ENCODE measurements at regions not wholly inside any gene's neighbourhood (a gene's known extent, or its start where the extent isn't known, plus 50 kb on each side); places are given as distances from the start of the nearest gene placed in this dataset.

GRCh38 chr10:61285749-61286148 is 167.4 kb downstream of the TMEM26 start:
- Histone ChIP-seq H3K4me3 (replicated peaks in 1 of 4; ENCODE audit: control extremely low read depth in 1 of 4, insufficient read depth in 1 of 4, low read depth in 3 of 4, low read length in 4 of 4) (no peak overlapping the region), H2AFZ (ENCODE audit: low read length) (no peak overlapping the region), H3K4me2 (ENCODE audit: extremely low read depth, insufficient read depth, low read length) (no peak overlapping the region), H3K27me3 (ENCODE audit: control insufficient read depth, insufficient read depth, low read length) (no peaks in the 10 kb centered on the region), H3K36me3 (ENCODE audit: control insufficient read depth, insufficient read depth, low read length) (no peaks in the 10 kb centered on the region), H3K9ac (ENCODE audit: insufficient read depth, low read length) (no peak overlapping the region), H4K20me1 (ENCODE audit: control insufficient read depth, extremely low read depth, insufficient read depth, low read length) (no peaks in the 10 kb centered on the region), H3K79me2 (ENCODE audit: control insufficient read depth, insufficient read depth, low read length) (no peaks in the 10 kb centered on the region), H3K9me3 (ENCODE audit: control insufficient read depth, insufficient read depth, low read depth, low read length) (no peaks in the 10 kb centered on the region), H3K4me1 (ENCODE audit: control insufficient read depth, extremely low read depth, insufficient read depth, low read length) (peaks cover 3% of the 10 kb centered on the region), H3K27ac (ENCODE audit: insufficient read depth, low read length) (no peak overlapping the region)
- no peak for TF ChIP-seq EZH2 (IDR thresholded peaks at IDR 0.05; ENCODE audit: low read length, missing control alignments)
- TF ChIP-seq CTCF (conservative IDR thresholded peaks at IDR 0.05 in 1 of 2, IDR thresholded peaks at IDR 0.05 in 1 of 2; ENCODE audit: low read depth in 1 of 2, low read length in 2 of 2): no peak
- peak; percentile 36 to 45 for DNase-seq (ENCODE audit: low read depth in 2 of 2)

GRCh38 chr10:61284222-61284890 is 168.8 kb downstream of the TMEM26 start:
- TF ChIP-seq EZH2 (IDR thresholded peaks at IDR 0.05; ENCODE audit: low read length, missing control alignments): no peak
- peak; percentile 42 to 64 for TF ChIP-seq CTCF (conservative IDR thresholded peaks at IDR 0.05 in 1 of 2, IDR thresholded peaks at IDR 0.05 in 1 of 2; ENCODE audit: low read depth in 1 of 2, low read length in 2 of 2)
- Histone ChIP-seq H3K27me3 (ENCODE audit: control insufficient read depth, insufficient read depth, low read length) (no peaks in the 10 kb centered on the region), H3K4me2 (ENCODE audit: extremely low read depth, insufficient read depth, low read length) (peak overlapping the region; percentile 58), H3K36me3 (ENCODE audit: control insufficient read depth, insufficient read depth, low read length) (no peaks in the 10 kb centered on the region), H3K79me2 (ENCODE audit: control insufficient read depth, insufficient read depth, low read length) (no peaks in the 10 kb centered on the region), H3K9ac (ENCODE audit: insufficient read depth, low read length) (no peak overlapping the region), H3K4me3 (replicated peaks in 1 of 4; ENCODE audit: control extremely low read depth in 1 of 4, insufficient read depth in 1 of 4, low read depth in 3 of 4, low read length in 4 of 4) (peak overlapping the region in 1 of 4 experiments; percentile 19), H3K9me3 (ENCODE audit: control insufficient read depth, insufficient read depth, low read depth, low read length) (no peaks in the 10 kb centered on the region), H2AFZ (ENCODE audit: low read length) (no peak overlapping the region), H3K4me1 (ENCODE audit: control insufficient read depth, extremely low read depth, insufficient read depth, low read length) (peaks cover 3% of the 10 kb centered on the region), H3K27ac (ENCODE audit: insufficient read depth, low read length) (no peak overlapping the region), H4K20me1 (ENCODE audit: control insufficient read depth, extremely low read depth, insufficient read depth, low read length) (no peaks in the 10 kb centered on the region)
- peak; percentile 70 to 84 for DNase-seq (ENCODE audit: low read depth in 2 of 2)

GRCh38 chr10:61283481-61284221 is 169.5 kb downstream of the TMEM26 start:
- no peaks in the 10 kb centered on the region for H3K9me3 ChIP-seq (ENCODE audit: control insufficient read depth, insufficient read depth, low read depth, low read length)
- no peaks in the 10 kb centered on the region for H3K79me2 ChIP-seq (ENCODE audit: control insufficient read depth, insufficient read depth, low read length)
- no peak overlapping the region for H2AFZ ChIP-seq (ENCODE audit: low read length)
- H4K20me1 ChIP-seq (ENCODE audit: control insufficient read depth, extremely low read depth, insufficient read depth, low read length): no peaks in the 10 kb centered on the region
- peak overlapping the region; percentile 58 for H3K4me2 ChIP-seq (ENCODE audit: extremely low read depth, insufficient read depth, low read length)
- H3K9ac ChIP-seq (ENCODE audit: insufficient read depth, low read length): no peak overlapping the region
- DNase-seq (ENCODE audit: low read depth in 2 of 2): no peak
- no peak for TF ChIP-seq EZH2 (IDR thresholded peaks at IDR 0.05; ENCODE audit: low read length, missing control alignments)
- no peak overlapping the region for H3K4me3 ChIP-seq (replicated peaks in 1 of 4; ENCODE audit: control extremely low read depth in 1 of 4, insufficient read depth in 1 of 4, low read depth in 3 of 4, low read length in 4 of 4)
- no peaks in the 10 kb centered on the region for H3K27me3 ChIP-seq (ENCODE audit: control insufficient read depth, insufficient read depth, low read length)
- H3K36me3 ChIP-seq (ENCODE audit: control insufficient read depth, insufficient read depth, low read length): no peaks in the 10 kb centered on the region
- H3K27ac ChIP-seq (ENCODE audit: insufficient read depth, low read length): no peak overlapping the region
- H3K4me1 ChIP-seq (ENCODE audit: control insufficient read depth, extremely low read depth, insufficient read depth, low read length): peaks cover 3% of the 10 kb centered on the region

Data from fibroblast of lung (primary cell).